Keratinocyte (primary cell): ENCODE measurements at regions not wholly inside any gene's neighbourhood (a gene's known extent, or its start where the extent isn't known, plus 50 kb on each side); places are given as distances from the start of the nearest gene placed in this dataset.

Source experiments
- CTCF ChIP-seq, 3 experiments: IDR thresholded peaks in 1 of 3; conservative IDR thresholded peaks in 1 of 3; optimal IDR thresholded peaks in 1 of 3; 2 replicates in 2 of 3; 3 replicates in 1 of 3; pipeline versions ENCODE3 to v1.5.1; 2011; ENCODE audit warnings: low read length in 3 of 3, mild to moderate bottlenecking in 3 of 3, moderate library complexity in 2 of 3, control low read depth in 1 of 3, inconsistent platforms in 1 of 3; ENCODE audit not compliant: insufficient read depth in 2 of 3; ENCODE audit errors: extremely low read depth in 1 of 3
- EZH2 ChIP-seq: IDR thresholded peaks from one replicate; pipeline ENCODE4 v1.6.1; 2012; ENCODE audit warnings: inconsistent platforms, mild to moderate bottlenecking, low read length, moderate library complexity

- TF ChIP-seq CTCF (optimal IDR thresholded peaks at IDR 0.05 in 1 of 3, IDR thresholded peaks at IDR 0.05 in 1 of 3, conservative IDR thresholded peaks at IDR 0.05 in 1 of 3; ENCODE audit: extremely low read depth in 1 of 3, insufficient read depth in 2 of 3, low read length in 3 of 3) = no peak
- no peak for TF ChIP-seq EZH2
Measured at GRCh38 chr2:236636714-236637470, 67.3 kb downstream of the ACKR3 start.
